ENCODE measurements at regions not wholly inside any gene's neighbourhood (a gene's known extent, or its start where the extent isn't known, plus 50 kb on each side); places are given as distances from the start of the nearest gene placed in this dataset.

DNA sequence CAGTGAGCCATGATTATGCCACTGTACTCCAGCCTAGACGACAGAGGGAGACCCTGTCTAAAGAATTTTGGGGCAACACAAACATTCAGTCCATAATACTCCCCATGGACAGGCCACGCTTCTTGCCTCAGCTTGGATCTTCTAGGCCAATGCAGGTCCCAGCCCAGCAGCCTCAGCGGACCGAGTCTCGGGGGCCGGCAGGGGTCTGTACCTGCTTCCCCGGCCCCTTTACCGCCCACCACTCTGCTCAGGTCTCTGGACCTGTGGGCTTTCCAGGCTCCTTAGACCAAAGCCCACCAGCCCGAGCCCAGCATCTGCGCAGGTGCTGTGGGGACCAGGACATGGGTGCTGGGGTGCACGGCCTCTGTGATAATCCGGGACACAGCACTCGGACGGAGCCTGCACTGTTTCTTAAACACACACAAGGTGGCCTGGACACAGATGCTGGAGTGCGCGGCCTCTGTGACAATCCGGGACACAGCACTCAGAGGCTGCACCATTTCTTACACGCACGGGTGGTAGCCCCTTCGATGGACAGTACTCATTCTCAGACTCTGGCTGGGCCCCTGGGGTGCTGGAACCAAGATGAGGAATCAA lies 62.1 kb upstream of the GPC1 start:
- H3K4me3 ChIP-seq (ENCODE audit: low read depth in 2 of 2, low read length in 1 of 2), result no peak overlapping the region
- no peaks in the 10 kb centered on the region for H3F3A ChIP-seq (replicated peaks; ENCODE audit: insufficient read depth)
- peak overlapping the region; percentile 51 for H3K9ac ChIP-seq
- no peak for DNase-seq
- no peaks in the 10 kb centered on the region for H3K79me2 ChIP-seq (ENCODE audit: insufficient read depth)
- peaks cover 13 to 14% of the 10 kb centered on the region in 2 experiments; a peak in 2 of 4 replicates for H3K4me1 ChIP-seq (ENCODE audit: control insufficient read depth in 1 of 2, insufficient read depth in 2 of 2, low read depth in 1 of 2, low read length in 1 of 2)
- no peaks in the 10 kb centered on the region for H3K9me2 ChIP-seq
- no peak overlapping the region for H2AFZ ChIP-seq (ENCODE audit: low read depth)
- no peaks in the 10 kb centered on the region for H3K36me3 ChIP-seq (replicated peaks in 1 of 2; ENCODE audit: control insufficient read depth in 1 of 2, insufficient read depth in 2 of 2, low read length in 1 of 2)
- TF ChIP-seq FOXM1 (IDR thresholded peaks at IDR 0.05; ENCODE audit: low read depth) (no peak), POLR2AphosphoS5 (IDR thresholded peaks at IDR 0.05; ENCODE audit: low read depth, low read length) (no peak), EZH2phosphoT487 (IDR thresholded peaks at IDR 0.05; ENCODE audit: borderline replicate concordance, low read depth) (no peak), GABPA (IDR thresholded peaks at IDR 0.05; ENCODE audit: low read depth) (no peak), TAF1 (IDR thresholded peaks at IDR 0.05; ENCODE audit: borderline replicate concordance, low read depth, low read length) (no peak), SIN3A (IDR thresholded peaks at IDR 0.05; ENCODE audit: borderline replicate concordance, low read depth, low read length) (no peak), CHD2 (IDR thresholded peaks at IDR 0.05; ENCODE audit: low read length, partially characterized antibody) (no peak), MEF2A (IDR thresholded peaks at IDR 0.05; ENCODE audit: borderline replicate concordance, low read depth) (no peak), RAD21 (IDR thresholded peaks at IDR 0.05; ENCODE audit: low read length) (no peak), YY1 (IDR thresholded peaks at IDR 0.05; ENCODE audit: low read depth) (no peak)
- TF ChIP-seq, protein P1, sequence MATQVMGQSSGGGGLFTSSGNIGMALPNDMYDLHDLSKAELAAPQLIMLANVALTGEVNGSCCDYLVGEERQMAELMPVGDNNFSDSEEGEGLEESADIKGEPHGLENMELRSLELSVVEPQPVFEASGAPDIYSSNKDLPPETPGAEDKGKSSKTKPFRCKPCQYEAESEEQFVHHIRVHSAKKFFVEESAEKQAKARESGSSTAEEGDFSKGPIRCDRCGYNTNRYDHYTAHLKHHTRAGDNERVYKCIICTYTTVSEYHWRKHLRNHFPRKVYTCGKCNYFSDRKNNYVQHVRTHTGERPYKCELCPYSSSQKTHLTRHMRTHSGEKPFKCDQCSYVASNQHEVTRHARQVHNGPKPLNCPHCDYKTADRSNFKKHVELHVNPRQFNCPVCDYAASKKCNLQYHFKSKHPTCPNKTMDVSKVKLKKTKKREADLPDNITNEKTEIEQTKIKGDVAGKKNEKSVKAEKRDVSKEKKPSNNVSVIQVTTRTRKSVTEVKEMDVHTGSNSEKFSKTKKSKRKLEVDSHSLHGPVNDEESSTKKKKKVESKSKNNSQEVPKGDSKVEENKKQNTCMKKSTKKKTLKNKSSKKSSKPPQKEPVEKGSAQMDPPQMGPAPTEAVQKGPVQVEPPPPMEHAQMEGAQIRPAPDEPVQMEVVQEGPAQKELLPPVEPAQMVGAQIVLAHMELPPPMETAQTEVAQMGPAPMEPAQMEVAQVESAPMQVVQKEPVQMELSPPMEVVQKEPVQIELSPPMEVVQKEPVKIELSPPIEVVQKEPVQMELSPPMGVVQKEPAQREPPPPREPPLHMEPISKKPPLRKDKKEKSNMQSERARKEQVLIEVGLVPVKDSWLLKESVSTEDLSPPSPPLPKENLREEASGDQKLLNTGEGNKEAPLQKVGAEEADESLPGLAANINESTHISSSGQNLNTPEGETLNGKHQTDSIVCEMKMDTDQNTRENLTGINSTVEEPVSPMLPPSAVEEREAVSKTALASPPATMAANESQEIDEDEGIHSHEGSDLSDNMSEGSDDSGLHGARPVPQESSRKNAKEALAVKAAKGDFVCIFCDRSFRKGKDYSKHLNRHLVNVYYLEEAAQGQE (IDR thresholded peaks at IDR 0.05; ENCODE audit: low read depth, low read length), result no peak
- TF ChIP-seq, protein P2, sequence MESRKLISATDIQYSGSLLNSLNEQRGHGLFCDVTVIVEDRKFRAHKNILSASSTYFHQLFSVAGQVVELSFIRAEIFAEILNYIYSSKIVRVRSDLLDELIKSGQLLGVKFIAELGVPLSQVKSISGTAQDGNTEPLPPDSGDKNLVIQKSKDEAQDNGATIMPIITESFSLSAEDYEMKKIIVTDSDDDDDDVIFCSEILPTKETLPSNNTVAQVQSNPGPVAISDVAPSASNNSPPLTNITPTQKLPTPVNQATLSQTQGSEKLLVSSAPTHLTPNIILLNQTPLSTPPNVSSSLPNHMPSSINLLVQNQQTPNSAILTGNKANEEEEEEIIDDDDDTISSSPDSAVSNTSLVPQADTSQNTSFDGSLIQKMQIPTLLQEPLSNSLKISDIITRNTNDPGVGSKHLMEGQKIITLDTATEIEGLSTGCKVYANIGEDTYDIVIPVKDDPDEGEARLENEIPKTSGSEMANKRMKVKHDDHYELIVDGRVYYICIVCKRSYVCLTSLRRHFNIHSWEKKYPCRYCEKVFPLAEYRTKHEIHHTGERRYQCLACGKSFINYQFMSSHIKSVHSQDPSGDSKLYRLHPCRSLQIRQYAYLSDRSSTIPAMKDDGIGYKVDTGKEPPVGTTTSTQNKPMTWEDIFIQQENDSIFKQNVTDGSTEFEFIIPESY (IDR thresholded peaks at IDR 0.05; ENCODE audit: borderline replicate concordance, low read depth), result no peak
- TF ChIP-seq, protein P3, sequence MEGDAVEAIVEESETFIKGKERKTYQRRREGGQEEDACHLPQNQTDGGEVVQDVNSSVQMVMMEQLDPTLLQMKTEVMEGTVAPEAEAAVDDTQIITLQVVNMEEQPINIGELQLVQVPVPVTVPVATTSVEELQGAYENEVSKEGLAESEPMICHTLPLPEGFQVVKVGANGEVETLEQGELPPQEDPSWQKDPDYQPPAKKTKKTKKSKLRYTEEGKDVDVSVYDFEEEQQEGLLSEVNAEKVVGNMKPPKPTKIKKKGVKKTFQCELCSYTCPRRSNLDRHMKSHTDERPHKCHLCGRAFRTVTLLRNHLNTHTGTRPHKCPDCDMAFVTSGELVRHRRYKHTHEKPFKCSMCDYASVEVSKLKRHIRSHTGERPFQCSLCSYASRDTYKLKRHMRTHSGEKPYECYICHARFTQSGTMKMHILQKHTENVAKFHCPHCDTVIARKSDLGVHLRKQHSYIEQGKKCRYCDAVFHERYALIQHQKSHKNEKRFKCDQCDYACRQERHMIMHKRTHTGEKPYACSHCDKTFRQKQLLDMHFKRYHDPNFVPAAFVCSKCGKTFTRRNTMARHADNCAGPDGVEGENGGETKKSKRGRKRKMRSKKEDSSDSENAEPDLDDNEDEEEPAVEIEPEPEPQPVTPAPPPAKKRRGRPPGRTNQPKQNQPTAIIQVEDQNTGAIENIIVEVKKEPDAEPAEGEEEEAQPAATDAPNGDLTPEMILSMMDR (IDR thresholded peaks at IDR 0.05), result no peak
- H3K4me2 ChIP-seq, result no peak overlapping the region
- POLR2A ChIA-PET, result no interaction called here
- H3K27ac ChIP-seq (ENCODE audit: low read depth in 2 of 2, low read length in 1 of 2), result peak overlapping the region in 1 of 2 experiments; percentile 68; a peak in 3 of 4 replicates
- H3K27me3 ChIP-seq (ENCODE audit: insufficient read depth), result no peaks in the 10 kb centered on the region
- no peaks in the 10 kb centered on the region for H4K20me1 ChIP-seq (ENCODE audit: insufficient read depth)
- H3K9me3 ChIP-seq, result no peaks in the 10 kb centered on the region
- 89% methylated on average over 11 of the region's 20 CpGs for WGBS (ENCODE audit: low lambda C conversion rate)
- CTCF ChIA-PET, result no interaction called here

Data from SK-N-SH (cell line).